ENCODE measurements at regions not wholly inside any gene's neighbourhood (a gene's known extent, or its start where the extent isn't known, plus 50 kb on each side); places are given as distances from the start of the nearest gene placed in this dataset.

GRCh38 chr11:115718106-115718505, 213.9 kb upstream of the CADM1 start:
- TF ChIP-seq CTCF (IDR thresholded peaks at IDR 0.05) (no peak), POLR2A (IDR thresholded peaks at IDR 0.05) (no peak)
